Prostate gland (tissue), 2 donors: ENCODE measurements at regions not wholly inside any gene's neighbourhood (a gene's known extent, or its start where the extent isn't known, plus 50 kb on each side); places are given as distances from the start of the nearest gene placed in this dataset.
"Not testable (repeated sequence)": the region's sequence is repeated elsewhere in the genome, so short reads cannot be mapped to it uniquely, and the experiment has no call there.

ENCODE experiments used
- POLR2A ChIP-seq: fragments of 450-650 bp; IDR thresholded peaks from one replicate; pipeline ENCODE4 v1.6.1; 2016; ENCODE audit warnings: antibody characterized with exemption, mild to moderate bottlenecking
- POLR2AphosphoS5 ChIP-seq: sonication (generic); formaldehyde crosslinking; IDR thresholded peaks from one replicate; pipeline ENCODE4 v1.6.1; 2017; ENCODE audit warnings: antibody characterized with exemption
- TF ChIP-seq, protein P1 (sequence below), 4 experiments: fragments of 200-600 bp in 2 of 4; fragments of 450-650 bp in 2 of 4; sonication (generic) in 2 of 4; IDR thresholded peaks; 1 replicate in 3 of 4; 2 replicates in 1 of 4; pipeline ENCODE4 v1.5.1; 2016 to 2019; ENCODE audit warnings: antibody characterized with exemption in 4 of 4, mild to moderate bottlenecking in 2 of 4, moderate library complexity in 2 of 4

DNA sequence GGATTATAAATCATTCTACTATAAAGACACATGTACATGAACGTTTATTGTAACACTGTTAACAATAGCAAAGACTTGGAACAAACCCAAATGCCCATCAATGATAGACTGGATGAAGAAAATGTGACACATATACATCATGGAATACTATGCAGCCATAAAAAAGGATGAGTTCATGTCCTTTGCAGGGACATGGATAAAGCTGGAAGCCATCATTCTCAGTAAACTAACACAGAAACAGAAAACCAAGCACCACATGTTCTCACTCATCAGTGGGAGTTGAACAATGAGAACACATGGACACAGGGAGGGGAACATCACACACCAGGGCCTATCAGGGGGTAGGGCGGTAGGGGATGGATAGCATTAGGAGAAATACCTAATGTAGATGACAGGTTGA lies 202.7 kb downstream of the ENC1 start:
- TF ChIP-seq, protein P1, sequence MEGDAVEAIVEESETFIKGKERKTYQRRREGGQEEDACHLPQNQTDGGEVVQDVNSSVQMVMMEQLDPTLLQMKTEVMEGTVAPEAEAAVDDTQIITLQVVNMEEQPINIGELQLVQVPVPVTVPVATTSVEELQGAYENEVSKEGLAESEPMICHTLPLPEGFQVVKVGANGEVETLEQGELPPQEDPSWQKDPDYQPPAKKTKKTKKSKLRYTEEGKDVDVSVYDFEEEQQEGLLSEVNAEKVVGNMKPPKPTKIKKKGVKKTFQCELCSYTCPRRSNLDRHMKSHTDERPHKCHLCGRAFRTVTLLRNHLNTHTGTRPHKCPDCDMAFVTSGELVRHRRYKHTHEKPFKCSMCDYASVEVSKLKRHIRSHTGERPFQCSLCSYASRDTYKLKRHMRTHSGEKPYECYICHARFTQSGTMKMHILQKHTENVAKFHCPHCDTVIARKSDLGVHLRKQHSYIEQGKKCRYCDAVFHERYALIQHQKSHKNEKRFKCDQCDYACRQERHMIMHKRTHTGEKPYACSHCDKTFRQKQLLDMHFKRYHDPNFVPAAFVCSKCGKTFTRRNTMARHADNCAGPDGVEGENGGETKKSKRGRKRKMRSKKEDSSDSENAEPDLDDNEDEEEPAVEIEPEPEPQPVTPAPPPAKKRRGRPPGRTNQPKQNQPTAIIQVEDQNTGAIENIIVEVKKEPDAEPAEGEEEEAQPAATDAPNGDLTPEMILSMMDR (IDR thresholded peaks at IDR 0.05), result not testable (repeated sequence)
- not testable (repeated sequence) for TF ChIP-seq POLR2A, POLR2AphosphoS5
